DMS114 treated with DMSO at 0.1 percent for 48 hours (cell line): ENCODE measurements at regions not wholly inside any gene's neighbourhood (a gene's known extent, or its start where the extent isn't known, plus 50 kb on each side); places are given as distances from the start of the nearest gene placed in this dataset.

Source experiments
- DNase-seq: peaks from one replicate; lab custom pipeline; 2025; ENCODE audit not compliant: unreplicated experiment; lab: John Stamatoyannopoulos, UW

GRCh38 chr5:171578829-171579491, 159.5 kb downstream of the FGF18 start:
- DNase-seq: no peak

- DNase-seq: no peak
Measured at GRCh38 chr5:171579976-171580411, 160.5 kb downstream of the FGF18 start.

DNA sequence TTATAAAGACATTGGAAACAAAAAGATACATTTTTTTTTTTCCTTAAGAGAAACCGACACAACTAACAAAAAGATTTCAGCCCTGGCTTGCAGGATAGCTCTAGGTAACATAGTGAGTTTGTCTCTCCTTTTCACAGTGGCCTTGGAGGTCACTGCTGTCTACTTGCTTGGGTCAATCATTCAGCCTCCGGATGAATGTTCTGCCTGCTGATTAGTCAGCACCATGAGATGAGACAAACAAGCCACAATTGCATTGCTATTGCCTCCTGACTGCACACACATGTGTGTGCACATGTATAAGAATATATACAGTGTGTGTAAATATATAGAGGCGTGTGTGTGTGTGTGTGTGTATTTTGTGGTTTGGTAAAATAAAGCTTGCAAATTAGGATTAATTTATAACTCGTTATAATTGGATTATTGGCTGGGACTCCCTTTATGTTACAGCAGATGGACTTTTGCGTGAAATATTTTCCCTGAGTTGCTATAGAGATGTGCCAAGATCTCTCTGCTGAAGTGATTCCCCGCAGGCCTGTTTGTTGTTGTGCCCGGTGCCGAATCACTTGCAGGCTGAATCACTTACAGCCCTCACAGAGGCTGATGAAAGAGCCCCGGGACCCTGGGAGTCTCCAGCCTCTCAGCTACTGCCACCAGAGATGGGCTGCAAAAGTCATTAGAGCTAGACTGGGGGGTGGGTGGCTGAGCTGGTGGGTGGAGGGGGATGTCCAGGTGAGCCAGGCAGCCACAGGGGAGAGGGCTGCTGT, 161.2 kb downstream of the FGF18 start:
- no peak for DNase-seq

GRCh38 chr5:171581781-171582180, 162.3 kb downstream of the FGF18 start:
- no peak for DNase-seq

DNA sequence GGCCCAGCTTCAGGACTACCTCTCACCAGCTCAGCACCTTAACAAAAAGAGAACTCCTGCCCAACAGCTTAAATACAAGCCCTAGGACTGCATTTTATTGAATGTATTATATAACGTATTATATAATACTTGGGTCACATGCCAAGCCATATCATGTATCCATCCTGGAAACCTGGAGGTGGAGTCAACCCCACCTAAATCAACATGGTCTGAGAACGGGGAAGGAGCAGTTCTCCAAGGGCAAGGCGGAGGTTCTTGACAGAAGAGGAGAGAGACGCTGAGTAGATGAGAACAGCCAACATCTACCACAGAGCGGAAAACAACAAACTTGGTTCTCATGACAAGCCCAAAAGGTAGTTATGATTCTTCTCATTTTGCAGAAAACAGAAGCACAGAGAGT, 163.4 kb downstream of the FGF18 start:
- DNase-seq: no peak

GRCh38 chr5:171585981-171586380, 166.5 kb downstream of the FGF18 start:
- DNase-seq: no peak

DNA sequence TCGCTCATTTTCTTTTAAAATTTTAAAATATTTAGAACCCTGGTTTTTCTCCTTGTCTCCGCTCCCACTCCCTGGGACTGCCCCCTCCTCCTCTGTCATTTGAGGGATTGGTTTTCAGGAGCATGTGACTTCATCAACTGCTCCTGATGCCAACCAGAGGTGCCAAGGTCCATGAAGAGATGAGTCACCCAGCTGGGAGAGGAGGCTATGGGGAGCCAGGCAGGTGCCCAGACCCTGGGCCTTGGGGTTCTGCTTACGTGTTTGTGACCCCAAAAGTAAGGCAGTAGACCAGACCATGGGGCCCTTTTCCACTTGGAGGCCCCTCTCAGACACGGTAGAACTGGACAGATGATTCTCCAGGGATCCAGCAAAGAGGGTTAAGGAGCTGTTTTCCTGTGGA, 167.0 kb downstream of the FGF18 start:
- no peak for DNase-seq

GRCh38 chr5:171588046-171588445, 168.6 kb downstream of the FGF18 start:
- DNase-seq: no peak

GRCh38 chr5:171588790-171589189, 169.3 kb downstream of the FGF18 start:
- DNase-seq: no peak

GRCh38 chr5:171589461-171589860, 170.0 kb downstream of the FGF18 start:
- DNase-seq: no peak

DNA sequence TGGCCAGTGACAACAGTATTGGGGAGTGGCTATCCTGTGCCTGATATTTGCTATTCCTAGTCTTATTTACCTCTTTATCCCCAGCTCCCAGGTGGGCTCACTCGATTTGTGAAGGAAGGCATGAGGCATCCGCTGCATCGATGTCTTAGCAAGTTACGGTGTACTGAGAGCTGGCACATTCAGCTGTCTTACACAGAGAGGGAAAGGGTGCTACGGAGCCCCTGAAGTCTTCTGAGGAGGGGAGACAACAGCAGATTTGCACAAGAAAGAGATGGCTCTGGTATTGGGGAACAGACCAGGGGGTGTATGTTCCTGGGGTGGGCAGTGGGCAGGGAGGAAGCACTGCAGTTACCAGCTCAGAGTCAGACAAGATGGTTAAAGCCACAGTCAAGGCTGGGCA, 172.6 kb downstream of the FGF18 start:
- no peak for DNase-seq

DNA sequence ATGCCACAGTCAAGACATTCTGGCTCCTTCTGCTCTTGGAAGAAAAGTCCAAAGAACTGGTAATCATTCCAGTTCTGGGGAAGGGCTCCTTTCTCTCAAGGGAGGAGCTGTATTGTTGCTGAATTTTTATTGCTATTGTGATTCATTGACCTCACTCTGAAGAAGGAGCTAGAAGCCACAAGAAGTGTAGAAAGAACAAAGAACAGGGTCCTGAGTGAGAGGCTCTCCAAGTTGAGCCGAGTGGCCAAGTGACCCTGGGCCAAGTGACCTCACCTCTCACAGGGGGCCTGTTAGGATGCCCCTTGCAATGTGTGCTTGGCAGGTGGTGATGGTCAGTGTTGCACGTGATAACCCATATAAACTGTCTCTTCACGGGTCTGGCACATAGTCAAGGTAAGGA, 173.3 kb downstream of the FGF18 start:
- no peak for DNase-seq

GRCh38 chr5:171593401-171593800, 174.0 kb downstream of the FGF18 start:
- DNase-seq: no peak

GRCh38 chr5:171593976-171594375, 174.5 kb downstream of the FGF18 start:
- no peak for DNase-seq

DNA sequence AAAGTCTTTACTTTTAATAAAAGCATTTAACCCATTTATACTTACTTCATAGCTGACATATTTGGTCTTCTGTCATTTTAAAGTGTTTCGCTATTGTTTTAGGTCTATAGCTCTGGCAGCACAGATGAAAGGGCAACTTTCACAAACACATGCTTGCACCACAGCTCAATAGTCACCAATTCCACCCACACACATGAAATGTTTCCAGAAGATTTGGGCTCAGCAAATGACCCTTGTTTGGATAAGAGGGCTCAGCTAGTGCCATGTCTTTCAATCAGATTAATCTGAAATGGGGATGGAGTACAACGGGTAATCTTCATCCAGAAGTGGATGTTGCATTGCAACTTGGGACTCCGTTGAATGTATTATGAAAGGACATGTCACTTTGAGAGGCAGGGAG, 176.0 kb downstream of the FGF18 start:
- no peak for DNase-seq

DNA sequence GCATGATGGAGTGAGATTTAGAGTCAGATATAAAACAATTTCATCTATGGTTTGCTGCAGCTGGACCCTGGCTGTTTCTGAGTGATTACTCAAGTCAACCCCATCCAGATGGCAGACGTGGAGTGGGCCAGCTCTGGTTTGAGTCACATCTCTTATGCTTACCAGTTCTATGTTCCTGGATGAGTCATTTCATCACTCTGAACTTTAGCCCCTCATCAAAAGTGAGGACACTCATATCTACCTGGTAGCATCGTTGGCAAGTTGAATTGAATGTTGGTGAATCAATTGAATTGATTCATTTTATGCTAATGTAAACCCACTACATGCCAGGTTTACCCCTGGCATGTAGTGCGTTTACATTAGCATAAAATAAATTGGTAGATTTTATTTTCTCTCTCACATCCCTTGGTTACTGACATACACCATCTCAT, 176.4 kb downstream of the FGF18 start:
- DNase-seq: no peak

GRCh38 chr5:171596391-171596878, 177.0 kb downstream of the FGF18 start:
- no peak for DNase-seq

DNA sequence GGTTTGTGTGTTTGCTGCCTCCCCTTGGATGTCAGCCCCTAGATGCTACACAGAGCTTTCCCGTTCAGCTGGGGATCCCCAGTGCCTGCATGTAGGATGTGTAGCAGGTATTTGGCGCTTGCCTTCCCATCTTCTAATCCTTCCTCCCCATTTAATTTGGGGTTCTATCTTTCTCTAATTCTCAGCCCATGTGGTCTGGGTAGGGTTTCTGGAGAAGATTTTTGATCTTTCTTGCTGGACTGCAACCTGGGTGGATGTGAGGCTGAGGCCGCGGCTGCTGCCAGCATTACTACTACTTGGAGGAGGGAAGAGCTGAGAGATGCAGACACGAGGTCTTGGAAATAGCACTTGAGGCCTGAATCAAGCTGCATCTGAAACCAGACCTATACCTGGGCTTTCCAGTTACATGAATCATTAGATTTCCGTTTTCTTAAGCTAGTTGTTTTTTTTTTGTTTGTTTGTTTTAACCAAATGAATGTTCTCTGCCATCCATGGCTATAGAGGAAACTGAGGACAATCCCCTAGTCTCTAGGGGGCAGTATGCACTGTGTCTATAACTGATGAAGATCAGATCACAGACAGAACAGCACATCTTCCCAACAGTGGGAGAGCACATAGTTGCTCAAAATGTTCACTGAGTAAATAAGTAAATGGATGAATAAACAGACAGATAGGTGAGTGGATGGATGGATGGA, 178.6 kb downstream of the FGF18 start:
- no peak for DNase-seq

DNA sequence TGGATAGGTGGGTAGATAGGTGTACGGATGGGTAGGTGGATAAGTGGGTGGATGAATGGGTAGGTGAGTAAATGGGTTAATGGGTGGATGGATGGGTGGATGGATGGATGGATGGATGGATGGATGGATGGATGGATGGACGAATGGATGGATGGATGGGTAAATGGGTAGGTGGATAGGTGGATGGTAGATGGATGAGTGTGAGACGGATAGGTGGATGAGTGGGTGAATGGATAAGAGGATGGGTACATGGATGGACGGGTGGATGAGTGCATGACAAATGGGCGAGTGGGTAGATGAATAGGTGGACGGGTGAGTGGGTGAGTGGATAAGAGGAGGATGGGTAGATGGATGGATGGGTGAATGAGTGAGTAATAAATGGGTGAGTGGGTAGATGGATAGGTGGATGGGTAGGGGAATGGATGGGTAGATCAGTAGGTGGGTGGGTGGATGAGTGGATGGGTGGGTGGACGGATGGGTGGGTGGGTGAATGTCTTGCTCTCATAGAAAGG, 179.2 kb downstream of the FGF18 start:
- no peak for DNase-seq

GRCh38 chr5:171599411-171599810, 180.0 kb downstream of the FGF18 start:
- DNase-seq: no peak

DNA sequence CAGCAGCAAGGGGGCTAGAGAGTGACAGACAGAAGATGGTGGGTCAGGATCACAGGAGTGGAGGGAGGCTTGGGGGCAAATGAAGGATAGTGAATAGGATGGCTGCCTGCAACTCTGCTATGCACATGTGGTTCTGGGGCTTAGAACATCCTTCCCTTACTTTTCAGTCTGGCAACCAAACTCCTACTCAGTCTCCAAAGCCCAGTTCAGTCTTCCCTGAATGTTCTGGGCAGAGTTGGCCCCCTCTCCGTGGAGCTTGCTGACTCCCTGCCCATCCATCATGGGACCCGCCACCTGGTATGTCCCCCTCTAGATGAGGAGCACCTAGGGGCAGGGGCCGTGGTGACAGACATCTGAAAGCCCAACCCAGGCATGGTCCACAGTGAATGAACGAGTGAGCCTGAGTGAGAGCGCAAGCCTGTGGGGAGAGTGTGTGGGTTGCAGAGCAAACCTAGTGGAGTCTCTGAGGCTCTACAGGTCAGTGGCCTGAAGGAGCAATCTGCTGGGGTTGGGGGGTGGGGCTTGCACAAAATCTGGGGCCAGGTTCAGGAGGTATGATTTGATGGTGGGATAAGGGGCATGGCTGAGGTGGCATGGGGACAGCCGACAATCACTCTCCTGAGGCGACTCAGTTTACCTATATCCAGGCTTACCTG, 180.6 kb downstream of the FGF18 start:
- DNase-seq: no peak
